ENCODE measurements at regions not wholly inside any gene's neighbourhood (a gene's known extent, or its start where the extent isn't known, plus 50 kb on each side); places are given as distances from the start of the nearest gene placed in this dataset.

DNA sequence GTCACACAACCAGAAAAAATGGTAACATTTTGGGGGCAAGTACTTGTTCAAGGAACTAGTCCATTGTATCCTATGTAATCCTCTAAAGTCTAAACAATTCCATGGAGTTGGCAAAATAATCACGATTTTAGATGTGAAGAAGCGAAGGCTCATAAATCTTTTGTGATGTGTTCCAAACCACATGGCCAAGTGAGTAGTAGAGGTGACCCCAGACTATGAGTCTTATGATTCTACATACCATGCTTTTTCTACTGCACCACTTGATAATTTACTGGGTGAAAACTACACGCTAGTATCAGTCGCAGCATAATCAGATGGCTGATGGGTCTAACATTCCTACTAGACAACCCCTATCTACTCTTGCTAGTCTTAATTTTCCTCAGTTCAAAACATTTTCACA is 371.4 kb downstream of the OSR1 start:
- POLR2A ChIA-PET (ENCODE audit: unreplicated experiment): no interaction called here
- BruUV-seq (replicated peaks): no TSS peak
- Histone ChIP-seq H3K9ac (ENCODE audit: low read depth, low read length) (no peak overlapping the region), H3K36me3 (ENCODE audit: control insufficient read depth, insufficient read depth, low read length) (no peaks in the 10 kb centered on the region), H4K20me1 (ENCODE audit: insufficient read depth, low read length) (no peaks in the 10 kb centered on the region), H3K4me2 (ENCODE audit: low read depth, low read length) (no peak overlapping the region), H3K4me3 (ENCODE audit: insufficient read depth, low read depth, low read length) (no peak overlapping the region), H2AK9ac (replicated peaks; ENCODE audit: low read depth, low read length, poor library complexity) (no peak overlapping the region), H4K91ac (ENCODE audit: insufficient read depth, low read depth, low read length) (peak overlapping the region; percentile 26), H3K9me1 (ENCODE audit: insufficient read depth, low read length) (peaks cover 4% of the 10 kb centered on the region), H3K23ac (ENCODE audit: low read depth, low read length) (peak overlapping the region; percentile 48; the same call in 1 of the 2 replicates), H3K27ac (ENCODE audit: insufficient read depth, low read length) (peak overlapping the region; percentile 17; the same call in 1 of the 2 replicates), H3K4me1 (ENCODE audit: control insufficient read depth, insufficient read depth, low read length) (peaks cover 11% of the 10 kb centered on the region), H2BK5ac (ENCODE audit: low read depth, low read length, poor library complexity, severe bottlenecking) (peak overlapping the region; percentile 73), H3K27me3 (ENCODE audit: control insufficient read depth, insufficient read depth, low read length) (no peaks in the 10 kb centered on the region), H2BK120ac (ENCODE audit: low read depth, low read length) (peak overlapping the region; percentile 79), H3K18ac (ENCODE audit: low read depth, low read length) (peak overlapping the region; percentile 82; the same call in 1 of the 2 replicates), H2AFZ (replicated peaks; ENCODE audit: low read length, poor library complexity) (no peak overlapping the region), H3K9me3 (ENCODE audit: control insufficient read depth, insufficient read depth, low read length) (no peaks in the 10 kb centered on the region), H3K14ac (replicated peaks; ENCODE audit: low read depth, low read length) (no peak overlapping the region), H3K56ac (ENCODE audit: extremely low read depth, insufficient read depth, low read length) (no peak overlapping the region), H2BK20ac (ENCODE audit: low read depth, low read length) (peak overlapping the region; percentile 85), H4K8ac (ENCODE audit: low read depth in 2 of 2, low read length in 2 of 2) (peak overlapping the region in 1 of 2 experiments; percentile 74; a peak in 2 of 4 replicates), H4K5ac (ENCODE audit: low read depth, low read length) (peak overlapping the region; percentile 70; the same call in 1 of the 2 replicates), H3K79me1 (ENCODE audit: low read depth in 1 of 2, low read length in 2 of 2) (no peaks in the 10 kb centered on the region), H2AK5ac (ENCODE audit: low read depth, low read length) (peak overlapping the region; percentile 82; the same call in 1 of the 2 replicates), H3K4ac (ENCODE audit: low read depth, low read length) (peak overlapping the region; percentile 53; the same call in 1 of the 2 replicates), H2BK15ac (ENCODE audit: low read depth, low read length) (peak overlapping the region; percentile 69; the same call in 1 of the 3 replicates)
- CTCF ChIA-PET: interaction anchor here (0.5 to 1.4 kb wide), 4 partner anchors 9 to 137 kb away, joined by 3 to 5 read pairs (median 4); no protein-coding TSS in a partner anchor
- no CpG with 5 or more reads among the region's 4 CpGs for WGBS, 2 experiments (ENCODE audit: extremely low coverage in 2 of 2, insufficient read length in 1 of 2)
- peak; percentile 23 for DNase-seq
- no peak for ATAC-seq (ENCODE audit: low read depth)
- TF ChIP-seq SMC3 (IDR thresholded peaks at IDR 0.05; ENCODE audit: low read depth, low read length): no peak
- dilution Hi-C loops (cut with HindIII; ENCODE audit: low sequenced_read_pairs, unreplicated experiment): no loop called here
- in situ Hi-C loops (cut with MboI; ENCODE audit: low sequenced_read_pairs): no loop called here
- intact Hi-C loops (cut with micrococcal nuclease): loop anchor here (5.0 to 10.0 kb wide), 3 partner anchors 155 to 462 kb away; partner anchors contain the start of gene OSR1

All from IMR-90 (cell line).